ENCODE measurements at regions not wholly inside any gene's neighbourhood (a gene's known extent, or its start where the extent isn't known, plus 50 kb on each side); places are given as distances from the start of the nearest gene placed in this dataset.

DNA sequence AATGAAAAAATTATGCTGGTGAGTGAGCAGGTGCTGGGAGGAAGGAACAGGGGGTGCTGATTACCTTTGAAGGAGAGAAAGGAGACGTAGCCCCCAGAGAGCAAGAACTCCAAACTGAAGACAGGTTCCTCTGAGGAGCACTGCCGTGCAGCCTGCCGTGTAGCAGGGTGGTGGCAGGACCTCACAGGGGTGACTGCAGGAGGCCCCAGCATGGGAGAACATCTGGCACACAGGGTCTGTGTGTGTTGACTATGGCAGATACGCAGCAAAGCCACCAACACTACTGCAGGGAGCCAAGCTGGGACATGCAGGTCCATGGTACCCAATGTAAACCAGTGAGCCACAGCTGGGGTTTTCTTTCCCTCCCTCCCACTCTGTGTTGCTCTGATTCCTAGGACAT is 192.1 kb upstream of the PDE1C start:
- DNase-seq = no peak

DNA sequence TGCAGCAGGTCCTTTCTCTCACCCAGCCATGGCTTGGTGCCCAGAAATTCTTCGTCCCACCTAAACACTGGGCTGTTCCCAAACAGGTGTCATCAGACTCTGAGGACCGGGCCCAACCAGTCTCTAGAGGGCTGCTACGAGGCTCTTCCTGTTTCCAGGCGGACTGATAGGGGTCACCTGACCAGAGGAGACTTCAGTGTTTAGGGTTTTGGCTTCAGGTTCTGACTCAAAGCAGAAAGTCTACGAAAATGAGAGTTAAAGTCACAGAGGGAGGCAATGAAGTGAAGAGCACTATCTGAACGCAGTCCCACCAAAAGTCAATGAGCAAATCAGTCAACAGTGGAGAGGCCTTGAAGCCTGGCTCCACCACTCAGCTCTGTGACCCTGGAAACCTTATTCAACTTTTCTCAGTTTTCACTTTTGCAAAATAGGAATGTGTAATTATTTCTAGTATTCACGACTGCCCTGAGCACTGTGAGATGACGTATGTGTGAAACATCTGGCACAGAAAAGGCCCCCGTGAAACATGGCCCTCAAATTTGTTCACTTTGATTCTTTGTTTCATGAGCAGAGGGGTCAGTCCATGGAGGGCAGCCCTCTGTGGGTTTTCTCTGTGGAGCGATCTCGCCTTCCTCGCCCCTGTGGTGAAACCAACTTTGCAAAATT is 189.9 kb upstream of the PDE1C start:
- DNase-seq = no peak

DNA sequence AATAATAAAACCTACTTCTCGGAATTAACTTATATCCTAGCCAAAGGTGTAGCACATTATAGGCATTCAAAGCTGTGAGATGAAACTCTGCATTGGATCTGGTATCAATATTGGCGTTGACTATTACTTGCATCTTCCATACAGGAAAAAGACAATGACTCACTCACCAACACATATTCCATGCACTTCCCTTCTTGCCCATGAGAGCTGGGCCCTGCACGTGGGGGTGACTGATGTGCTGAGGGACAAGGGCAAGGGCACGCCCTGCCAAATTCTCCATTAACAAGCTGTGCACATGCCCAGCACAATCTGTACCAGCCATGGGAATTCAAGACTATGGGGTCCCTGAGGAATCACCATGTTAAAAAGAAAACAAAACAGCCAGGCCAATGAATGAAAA is 188.1 kb upstream of the PDE1C start:
- no peak for DNase-seq

DNA sequence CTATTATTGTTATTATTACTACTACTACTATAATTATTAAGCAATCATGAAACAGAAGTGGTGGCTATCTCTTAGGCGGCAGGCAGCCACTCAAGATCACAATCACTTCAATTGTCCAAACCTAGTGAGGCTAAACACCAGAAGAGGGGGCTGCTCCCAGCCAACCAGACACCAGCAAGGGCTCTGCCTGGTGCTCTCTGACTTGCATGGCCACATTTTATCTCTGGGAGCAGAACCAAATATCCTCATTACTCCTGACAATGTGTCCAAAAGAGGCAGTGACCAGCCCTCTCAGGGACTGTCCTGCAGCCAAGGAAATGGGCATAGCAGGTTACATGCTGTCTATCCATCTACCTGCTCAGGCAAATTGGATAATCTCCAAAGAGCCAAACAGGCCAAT is 187.4 kb upstream of the PDE1C start:
- DNase-seq = no peak

DNA sequence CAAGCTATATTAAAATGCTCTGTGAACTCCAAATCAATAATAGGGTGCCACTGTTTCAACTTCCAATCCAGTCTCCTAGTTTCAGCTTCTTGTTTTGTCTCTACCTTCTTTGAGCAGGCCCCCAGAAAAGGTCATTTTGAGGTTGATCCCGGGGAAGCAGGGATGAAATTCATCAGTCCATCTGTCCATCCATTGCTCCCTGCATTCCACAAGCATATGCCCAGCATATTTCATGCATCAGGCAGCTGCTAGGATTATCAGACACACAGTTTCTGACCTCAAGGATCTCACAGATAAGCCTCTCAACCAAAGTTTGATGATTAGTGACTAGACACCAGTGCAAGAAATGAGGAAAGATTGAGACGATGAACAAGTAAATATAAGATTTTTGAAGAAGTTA is 186.6 kb upstream of the PDE1C start:
- DNase-seq = no peak

DNA sequence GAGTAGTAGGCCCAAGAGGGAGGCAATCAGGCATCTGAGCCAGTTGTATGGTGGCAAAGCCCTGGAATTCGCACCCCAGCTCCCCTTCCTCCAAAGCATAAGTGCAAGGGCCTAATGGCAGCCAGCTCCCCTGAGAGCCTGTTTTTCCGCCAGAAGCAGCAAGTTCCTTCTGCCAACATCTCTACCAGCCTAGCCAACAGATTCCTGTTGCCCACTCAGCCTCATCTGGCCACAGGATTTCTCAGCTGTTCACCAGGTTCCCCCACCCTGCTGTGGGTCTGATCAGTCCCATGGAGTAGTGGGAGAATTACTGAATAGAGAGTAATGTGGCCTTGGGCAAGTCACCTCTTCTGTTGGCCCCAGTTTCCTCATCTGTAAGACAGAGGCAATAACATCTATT is 186.2 kb upstream of the PDE1C start:
- no peak for DNase-seq

DNA sequence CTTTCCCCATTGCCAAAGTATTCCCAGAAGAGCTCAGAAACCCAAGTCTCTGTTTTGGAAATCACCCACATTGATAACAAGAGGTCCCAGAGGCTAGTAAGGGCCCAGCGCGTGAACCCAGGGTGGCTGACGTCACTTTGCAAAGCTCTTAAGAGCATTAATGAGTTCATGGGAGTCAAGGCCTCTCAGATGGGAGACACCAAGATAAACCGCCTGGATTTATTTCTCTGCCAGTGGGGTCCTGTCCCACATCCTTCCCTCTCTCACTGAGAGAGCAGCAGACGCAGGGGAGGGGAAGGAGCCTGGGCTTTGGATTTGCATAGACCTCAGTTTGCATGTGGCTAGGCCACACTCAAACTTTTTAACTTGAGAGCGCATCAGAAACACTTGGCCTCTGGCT is 184.8 kb upstream of the PDE1C start:
- DNase-seq = no peak

DNA sequence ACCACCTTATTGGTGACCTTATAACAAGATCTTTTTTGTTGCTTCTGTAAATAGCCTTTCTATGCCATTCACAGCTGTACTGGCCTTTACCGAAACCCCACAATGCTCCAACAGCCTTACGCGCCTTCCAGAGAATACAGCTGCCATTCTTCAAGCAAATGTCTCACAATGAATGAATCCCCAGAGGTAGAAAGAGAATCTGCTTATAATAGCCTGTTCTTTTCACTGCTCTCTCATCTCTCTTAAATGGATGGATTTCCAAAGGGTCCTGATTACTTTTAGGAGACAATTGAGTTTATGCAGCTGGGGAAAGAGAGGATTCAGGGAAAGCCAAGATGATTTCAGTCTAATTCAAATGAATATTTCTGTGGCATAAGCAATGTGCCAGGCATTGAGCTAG is 183.1 kb upstream of the PDE1C start:
- no peak for DNase-seq

DNA sequence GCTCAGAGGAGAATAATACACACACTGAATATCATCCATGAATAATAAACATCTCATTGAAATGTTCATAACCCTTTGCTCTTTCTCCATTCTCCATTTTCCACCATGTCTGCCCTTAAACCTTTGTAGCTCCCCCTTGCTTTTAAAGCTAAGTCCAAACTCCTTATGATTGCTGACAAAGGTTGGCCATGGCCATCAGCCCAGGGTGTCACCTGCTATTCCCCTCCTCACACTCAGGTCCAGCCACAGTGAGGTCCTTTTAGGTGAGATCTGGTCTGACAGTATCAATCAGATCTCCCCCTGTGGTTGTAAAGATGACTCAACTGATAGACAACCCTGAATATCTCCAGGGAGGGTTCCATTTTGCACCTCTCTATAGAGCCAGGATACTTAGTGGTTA is 181.5 kb upstream of the PDE1C start:
- no peak for DNase-seq

DNA sequence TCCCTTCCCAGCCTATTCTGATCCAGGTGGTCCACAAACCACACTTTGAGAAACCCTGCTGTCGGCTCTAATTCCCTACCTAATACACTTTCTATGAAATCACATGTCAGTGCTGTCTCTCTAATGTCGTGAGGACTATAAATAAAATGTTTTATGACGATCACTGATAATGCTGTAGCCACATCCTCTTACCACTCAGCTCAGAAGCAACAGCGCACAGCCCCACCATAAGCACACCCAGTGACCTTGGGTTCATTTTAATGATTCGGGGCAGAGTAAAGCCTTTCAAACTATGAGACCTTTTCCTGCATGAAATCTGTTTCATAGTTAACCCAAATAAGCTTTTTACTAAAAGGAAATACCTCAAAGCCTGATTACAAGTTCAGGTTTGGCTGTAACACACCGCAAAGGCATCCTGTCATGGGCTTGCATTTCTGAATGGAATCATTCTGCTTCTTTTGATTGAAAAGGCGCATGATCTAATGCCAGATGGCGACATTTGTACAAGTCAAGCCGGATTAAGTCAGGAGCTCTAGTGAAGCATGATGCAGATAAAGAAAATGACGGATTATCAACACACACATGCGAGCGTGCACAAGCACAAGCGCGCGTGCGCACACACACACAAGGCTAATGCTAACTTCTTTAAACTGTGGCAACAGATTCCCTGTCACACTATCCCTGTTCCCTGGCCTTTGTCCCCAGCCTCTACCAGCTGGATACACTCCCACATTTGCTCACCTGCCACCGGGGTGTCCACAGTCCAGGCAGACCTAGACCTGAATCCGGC is 180.5 kb upstream of the PDE1C start:
- DNase-seq = no peak

DNA sequence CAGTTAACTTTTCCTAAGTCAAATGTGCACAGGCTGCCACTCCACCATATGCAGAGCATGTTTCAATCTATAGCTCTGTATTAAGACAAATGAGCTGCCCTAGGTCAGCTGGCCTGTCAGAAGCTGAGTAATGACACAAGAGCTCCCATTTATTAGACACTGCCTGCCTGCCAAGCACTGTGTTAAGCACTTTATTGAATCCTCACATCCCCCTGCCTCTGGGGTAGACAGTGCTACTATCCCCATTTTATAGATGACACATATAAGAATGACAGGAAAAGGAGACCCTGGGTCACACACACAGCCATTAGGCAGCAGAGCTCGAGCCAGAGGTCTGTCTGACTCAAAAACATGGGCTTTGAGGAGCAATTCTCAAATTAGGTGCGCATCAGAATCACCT is 179.8 kb upstream of the PDE1C start:
- DNase-seq = no peak

DNA sequence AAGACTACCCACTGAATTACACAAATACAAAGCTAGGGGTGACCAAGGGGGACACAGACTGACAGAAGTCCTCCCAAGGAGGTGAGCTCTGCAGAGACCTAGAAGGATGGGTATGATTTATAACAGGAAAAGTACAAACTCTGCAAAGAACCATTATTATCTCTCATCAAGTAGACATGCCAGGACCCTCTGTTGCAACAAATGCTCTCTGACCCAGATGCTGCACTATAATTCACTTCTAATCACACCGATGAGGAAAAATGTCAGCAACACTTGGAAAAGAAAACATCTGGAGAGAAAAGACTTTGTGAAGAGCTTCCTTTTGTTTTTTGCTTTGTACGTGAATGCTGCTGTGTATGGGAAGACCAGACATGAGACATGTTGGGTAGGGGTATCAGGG is 178.3 kb upstream of the PDE1C start:
- DNase-seq = no peak

DNA sequence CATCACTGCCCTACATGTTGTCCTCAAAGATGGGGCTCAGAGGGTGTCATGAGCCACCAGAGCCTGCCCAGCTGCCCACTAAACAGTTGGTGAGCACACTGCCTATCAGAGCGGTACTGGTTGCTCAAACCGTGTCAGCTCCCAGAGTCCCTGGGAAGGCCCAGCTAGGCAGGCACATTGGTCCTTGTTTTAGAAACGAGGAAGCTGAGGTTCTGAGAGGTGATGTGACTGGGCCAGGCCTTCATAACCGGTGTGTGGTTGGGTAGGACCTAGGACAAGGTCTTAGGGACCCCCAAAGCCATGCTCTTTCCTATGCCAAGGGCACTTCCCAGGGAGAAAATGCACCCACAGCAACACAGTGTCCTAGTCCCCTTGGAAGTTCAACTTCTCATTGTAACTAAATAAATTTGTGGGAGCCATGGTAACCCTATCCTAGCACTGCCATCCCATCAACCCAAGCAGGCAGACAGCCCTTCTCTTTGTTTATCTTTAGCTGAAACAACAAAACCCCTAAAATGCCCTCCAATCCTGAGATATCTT is 174.7 kb upstream of the PDE1C start:
- DNase-seq = no peak

DNA sequence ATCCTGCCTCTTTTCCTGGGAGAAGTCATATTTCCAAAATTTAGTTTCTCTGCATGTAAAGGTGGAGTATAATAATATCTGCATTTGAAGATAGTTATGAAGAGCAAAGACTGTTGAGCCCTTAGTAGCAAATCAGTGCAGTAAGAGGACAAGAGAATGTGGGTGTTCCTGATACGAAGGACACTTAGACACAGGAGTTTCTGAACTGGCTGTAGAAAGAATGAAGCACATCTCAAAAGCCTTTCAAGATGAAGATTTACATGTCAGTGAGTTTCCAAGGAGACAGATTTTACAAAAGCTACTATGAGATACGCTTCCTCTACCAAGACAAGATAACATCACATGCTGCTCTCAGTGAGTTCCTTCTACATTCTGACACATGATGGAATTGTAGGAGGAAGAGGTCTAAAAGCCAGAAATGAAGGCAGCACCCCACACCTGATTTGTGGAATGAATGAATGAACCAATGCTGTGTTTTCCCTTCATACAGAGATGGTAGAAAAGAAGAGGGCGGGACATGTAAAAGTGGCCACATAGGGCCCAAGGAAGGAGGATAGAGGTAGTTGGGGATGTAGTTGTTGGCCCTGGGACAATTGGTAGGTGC is 173.6 kb upstream of the PDE1C start:
- DNase-seq = no peak

DNA sequence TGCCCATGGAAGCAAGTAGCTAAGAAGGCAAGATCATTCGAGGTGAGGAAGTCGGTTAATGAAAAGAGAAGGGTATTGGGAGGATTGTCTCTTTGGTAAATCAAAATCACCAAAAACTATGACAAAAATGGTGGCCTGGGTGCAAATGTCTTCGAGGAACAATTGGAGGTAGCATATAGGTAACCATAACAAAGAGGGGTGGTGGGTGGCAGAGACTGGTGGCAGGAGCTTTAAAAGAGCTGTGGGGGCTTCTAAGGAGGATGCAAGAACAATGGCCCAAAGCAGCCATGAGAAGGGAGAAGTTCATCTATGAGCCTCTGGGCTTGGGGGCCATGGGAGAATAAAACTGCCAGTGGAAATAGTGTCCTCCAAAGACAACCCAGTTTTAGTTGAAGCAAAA is 172.2 kb upstream of the PDE1C start:
- DNase-seq = no peak

DNA sequence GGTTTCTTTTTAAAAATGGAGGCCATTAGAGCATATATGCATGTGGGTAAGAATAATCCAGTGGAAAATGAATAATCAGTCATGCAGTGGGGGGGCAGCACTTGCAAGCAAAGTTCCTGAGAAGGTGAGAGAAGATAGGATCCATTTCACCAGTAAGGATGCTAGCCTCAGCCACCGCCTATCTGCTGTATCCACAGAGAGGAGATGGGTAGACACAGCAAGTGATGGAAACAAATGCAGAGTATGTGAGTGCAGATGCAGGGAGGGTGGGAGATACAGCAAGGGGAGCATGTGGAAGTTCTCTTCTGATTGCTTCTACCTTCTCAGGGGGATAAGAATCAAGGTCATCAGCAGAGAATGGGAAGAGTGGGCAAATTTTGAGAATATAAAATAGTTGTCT is 171.4 kb upstream of the PDE1C start:
- no peak for DNase-seq

DNA sequence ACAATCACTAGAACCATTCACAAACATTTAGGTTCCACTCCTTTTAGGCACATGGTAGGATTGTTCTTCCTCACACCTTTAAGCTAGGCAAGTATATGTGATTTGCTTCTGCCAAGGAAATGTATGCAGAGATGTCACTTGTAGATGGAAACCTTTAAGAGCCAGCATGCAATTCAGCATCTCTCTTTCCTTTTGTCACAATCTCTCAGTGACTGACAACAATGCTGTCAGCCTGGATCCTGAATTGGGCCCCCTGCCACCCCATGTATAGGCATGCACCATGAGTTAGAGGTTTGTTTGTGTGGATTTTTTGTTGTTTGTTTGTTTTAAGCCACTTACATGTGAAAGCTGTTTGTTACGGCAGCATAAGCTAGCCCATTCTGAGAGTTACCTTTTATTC is 169.6 kb upstream of the PDE1C start:
- no peak for DNase-seq

DNA sequence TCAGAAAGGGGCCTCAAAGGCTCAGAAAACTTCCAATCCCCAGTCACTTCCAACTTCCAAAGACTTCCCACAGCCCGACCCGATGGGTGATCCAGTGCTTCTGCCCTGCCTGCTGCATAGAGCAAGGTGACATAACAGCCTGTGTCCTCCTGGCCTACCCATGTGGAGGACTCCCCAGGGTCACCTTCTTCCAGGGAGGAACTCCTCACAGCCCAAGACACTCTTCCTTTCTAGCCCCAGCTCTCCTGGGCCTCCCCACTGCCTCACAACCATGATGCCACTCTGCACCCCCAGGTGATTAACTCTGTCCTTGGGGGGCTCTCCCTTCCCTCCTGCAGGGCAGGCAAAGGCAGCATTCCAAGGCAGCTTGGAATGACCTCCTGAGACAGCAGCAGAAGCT is 158.4 kb upstream of the PDE1C start:
- no peak for DNase-seq

DNA sequence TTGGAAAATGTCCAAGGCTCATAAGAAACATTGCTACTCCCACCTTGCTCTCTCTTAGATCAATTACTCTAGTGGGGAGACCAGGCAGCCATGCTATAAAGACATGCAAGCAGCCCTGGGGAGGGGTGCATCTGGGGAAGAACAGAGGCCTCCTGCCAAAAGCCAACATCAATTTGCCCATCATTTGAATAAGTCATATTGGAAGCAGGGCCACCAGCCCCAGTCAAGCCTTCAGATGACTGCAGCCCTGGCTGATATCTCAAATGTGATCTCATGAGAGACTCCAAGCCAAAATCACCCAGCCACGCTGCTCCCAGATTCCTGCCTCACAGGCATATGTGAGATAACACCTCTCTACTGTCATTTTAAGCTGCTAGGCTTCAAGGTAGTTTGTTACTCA is 157.5 kb upstream of the PDE1C start:
- no peak for DNase-seq

DNA sequence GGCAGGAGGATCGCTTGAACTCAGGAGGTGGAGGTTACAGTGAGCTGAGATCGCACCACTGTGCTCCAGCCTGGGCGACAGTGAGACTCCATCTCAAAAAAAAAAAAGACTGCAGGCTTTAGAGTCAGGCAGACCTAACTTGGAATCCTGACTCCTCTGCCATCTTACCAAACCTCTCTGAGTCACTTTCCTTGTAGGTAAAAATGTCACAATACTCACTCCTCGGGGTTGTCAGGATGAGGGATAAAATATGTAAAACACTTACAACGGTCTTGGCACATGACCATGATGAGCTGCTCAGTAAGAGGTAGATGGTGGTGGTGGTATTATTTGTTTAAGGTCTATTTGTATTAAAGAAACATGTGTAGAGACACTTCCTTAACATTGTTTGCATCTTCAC is 154.1 kb upstream of the PDE1C start:
- no peak for DNase-seq

DNA sequence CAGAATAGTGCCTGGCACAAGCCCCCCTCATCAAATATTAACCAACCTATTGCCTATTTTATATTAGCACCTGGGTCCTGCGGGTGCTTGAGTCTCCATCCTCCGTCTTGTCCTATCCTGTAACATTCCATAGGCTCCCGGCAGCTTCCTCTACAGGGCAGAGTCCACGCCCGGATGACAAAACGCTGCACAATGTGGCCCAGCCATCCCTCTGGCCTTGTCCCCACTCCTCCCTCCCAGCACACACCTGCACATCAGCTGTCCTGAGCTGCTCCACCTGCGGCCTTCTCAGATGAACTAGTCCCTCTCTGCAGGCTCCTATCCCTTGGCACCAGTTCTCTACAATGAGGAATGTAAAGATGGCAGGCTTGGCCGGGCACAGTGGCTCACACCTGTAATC is 153.5 kb upstream of the PDE1C start:
- no peak for DNase-seq

DNA sequence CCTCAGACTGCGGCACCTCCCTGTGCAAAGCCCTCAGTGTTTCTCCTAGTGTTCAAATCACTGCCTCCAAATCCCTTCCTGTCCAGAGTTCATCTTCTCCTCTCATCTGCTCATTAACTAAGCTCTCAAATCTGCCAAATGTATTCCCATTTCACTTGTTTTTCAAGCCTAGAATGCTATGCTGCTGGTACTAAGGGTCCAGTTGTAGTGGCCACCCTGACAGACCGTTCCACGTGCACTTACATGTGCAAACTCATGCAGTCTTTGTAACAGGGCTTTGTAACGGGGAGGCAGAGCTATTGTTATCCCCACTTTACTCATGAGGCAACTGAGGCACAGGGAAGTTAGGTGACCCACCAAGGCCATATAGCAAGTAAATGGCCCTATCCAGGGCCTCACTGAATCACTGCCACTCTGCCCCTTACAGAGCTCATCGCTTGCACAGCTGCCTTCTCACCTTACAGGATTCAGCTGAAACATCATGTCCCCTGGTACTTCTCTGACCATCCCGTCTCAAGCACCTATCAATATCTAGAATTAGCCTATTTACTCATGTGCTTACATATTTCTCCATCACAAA is 153.0 kb upstream of the PDE1C start:
- DNase-seq = no peak

DNA sequence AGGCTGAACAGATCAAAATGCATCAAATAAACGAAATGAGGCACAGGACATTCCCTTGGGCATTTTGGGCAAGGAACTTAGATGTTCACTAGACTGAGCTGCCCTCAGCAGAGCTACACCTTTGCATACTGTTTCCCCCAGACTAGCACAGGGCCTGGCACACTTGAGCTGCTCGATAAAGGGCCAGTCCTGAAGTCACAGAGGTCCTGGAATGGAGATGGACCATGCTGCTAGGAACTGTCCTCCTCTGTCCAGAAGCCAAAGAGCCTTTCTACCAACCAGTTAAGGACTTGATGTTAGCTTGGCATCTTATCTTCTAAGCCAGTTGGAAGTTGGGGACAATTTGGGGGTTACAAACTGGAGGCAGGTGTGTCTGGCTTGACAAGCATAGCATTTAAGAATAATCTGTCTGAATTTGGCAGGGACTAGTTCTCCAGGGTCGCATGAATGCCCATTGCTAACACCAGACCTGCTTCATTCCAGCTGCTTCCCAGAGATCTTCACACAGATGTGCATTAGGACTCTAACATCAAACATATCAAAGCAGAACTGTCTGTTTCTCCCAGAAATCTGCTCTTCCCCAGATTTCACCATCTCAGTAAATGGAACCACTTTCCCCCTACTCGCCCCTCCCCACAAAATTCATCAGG is 152.2 kb upstream of the PDE1C start:
- DNase-seq = no peak

Data from activated naive CD4-positive, alpha-beta T cell (primary cell).